GM12872 (cell line): ENCODE measurements at regions not wholly inside any gene's neighbourhood (a gene's known extent, or its start where the extent isn't known, plus 50 kb on each side); places are given as distances from the start of the nearest gene placed in this dataset.

Experiments
- TF ChIP-seq, protein P1 (sequence below): IDR thresholded peaks from 3 replicates; pipeline ENCODE4 v1.5.1; 2011; ENCODE audit warnings: low read depth, mild to moderate bottlenecking, low read length, moderate library complexity; ENCODE audit not compliant: insufficient read depth

DNA sequence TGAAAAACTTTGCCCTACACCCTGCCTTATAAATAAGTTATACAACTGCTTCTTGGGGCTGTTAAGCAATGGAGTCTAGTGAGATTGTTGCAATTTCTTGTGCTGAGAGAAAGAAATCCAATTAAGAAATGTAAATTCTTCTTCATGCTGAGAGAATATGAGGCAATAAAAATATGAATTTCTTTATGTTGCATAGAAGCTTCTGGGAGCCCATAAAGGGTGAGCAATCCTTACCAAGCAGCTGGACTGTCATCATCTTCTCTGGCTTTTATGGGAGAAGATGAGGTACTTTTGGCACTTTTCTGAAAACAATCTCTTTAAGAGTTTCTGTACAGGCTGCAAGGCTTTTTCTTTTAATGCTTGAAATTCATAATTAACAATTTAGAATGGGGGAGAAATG is 204.3 kb downstream of the DMRTA1 start:
- TF ChIP-seq, protein P1, sequence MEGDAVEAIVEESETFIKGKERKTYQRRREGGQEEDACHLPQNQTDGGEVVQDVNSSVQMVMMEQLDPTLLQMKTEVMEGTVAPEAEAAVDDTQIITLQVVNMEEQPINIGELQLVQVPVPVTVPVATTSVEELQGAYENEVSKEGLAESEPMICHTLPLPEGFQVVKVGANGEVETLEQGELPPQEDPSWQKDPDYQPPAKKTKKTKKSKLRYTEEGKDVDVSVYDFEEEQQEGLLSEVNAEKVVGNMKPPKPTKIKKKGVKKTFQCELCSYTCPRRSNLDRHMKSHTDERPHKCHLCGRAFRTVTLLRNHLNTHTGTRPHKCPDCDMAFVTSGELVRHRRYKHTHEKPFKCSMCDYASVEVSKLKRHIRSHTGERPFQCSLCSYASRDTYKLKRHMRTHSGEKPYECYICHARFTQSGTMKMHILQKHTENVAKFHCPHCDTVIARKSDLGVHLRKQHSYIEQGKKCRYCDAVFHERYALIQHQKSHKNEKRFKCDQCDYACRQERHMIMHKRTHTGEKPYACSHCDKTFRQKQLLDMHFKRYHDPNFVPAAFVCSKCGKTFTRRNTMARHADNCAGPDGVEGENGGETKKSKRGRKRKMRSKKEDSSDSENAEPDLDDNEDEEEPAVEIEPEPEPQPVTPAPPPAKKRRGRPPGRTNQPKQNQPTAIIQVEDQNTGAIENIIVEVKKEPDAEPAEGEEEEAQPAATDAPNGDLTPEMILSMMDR, result no peak

DNA sequence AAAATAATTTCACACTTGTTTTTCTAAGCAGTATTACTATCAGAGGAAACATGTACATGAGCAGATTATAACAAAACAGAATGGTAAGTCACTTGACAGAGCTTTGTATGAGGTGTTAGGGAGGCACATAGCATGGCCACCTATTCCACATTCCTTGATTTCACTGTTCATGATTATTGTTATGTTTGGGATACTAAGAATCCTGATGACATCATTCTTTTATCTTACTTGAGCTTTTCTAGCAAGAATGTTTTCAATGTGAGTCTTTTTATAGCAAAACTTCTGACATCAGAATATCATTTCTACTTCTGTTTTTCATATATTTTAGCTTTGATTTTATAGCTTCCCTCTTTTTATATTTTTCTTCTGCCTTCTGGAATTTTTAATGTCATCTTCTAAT is 208.2 kb downstream of the DMRTA1 start:
- TF ChIP-seq, protein P1, result no peak

DNA sequence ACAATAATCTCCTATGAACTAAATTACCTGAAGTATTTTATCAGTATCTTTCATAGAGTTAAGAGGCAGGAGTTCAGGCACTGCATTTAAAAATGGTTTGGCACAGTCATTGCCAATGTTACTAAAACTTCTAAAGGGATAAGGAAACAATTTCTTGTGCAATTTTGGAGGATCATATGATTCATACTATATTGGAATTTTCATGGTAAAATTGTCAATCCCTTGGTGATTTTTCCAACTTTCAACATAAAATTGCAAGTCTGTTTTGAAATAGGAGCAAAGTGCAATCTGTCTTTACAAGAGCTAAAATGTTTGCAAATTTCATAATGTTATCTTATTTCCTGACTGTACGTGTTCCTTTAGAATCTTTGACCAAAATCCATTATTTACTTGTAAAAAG is 211.1 kb downstream of the DMRTA1 start:
- TF ChIP-seq, protein P1, result no peak

DNA sequence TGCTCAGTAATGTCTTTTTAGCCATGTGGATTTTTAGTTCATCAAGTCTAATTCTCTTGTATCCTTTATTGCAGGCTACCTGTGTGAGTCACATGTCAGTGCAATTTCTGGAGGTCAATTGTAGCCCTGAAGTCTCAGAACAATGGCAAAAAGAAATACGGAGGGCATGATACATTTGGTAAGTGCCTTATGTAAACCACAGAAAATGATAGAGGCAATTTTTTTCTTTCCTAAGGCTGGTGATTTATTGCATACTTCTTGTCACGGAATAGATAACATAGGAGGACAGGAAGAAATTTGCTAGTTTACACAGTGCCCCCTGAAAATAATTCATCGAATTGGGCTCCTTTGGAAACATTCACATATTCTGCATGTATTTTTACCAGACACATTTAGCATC is 235.9 kb downstream of the DMRTA1 start:
- TF ChIP-seq, protein P1, result no peak

DNA sequence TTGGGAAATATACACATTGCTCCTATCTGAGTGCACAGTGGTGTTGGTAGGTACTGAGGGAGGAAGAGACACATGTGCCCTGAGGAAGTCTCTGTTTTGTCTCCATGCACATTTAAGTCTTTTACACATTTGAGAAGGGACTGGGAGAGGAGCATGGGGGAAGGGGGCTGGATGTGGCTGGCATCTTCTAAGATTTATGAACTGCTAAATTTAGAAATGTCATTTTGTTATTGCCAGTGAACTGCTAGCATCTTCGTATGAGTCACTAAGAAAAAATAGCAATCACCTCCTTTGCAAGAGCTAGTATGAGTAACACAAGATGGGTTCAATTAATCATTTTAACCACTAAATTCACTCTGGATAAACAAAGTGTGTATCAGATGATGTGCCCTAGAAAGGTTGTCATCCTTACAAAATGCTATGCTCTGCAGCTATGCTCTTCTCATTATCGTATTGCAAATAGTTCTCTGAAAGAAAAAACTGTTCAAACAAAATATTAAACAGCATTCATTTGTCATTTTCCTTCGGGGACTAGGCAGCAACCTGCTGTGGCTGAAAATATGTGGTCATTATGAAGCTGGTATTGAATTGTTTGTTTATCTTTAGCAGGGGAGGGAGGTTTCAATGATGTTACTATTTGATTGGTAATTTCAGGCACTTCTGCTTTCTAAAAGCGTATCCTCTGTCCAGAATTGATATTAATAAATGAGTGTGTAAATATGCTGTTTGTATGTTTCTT is 236.5 kb downstream of the DMRTA1 start:
- TF ChIP-seq, protein P1, result no peak

DNA sequence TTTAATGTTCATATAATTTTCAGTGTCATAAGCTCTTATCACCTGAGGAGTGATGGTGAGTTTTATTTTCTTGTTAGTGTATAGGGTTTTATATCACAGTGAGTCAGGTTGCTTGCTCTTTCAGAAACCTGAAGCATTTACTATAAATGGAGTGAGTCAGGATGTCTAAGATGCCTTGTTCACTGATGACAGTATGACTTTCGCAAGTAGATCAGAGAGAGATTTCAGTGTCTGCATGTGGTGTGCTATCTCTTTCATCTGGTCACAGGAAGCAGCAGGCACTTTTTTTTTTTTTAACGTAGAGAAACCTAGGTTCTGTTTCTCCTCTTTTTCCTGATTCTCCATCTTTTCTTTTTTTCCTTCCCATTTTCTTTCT is 237.1 kb downstream of the DMRTA1 start:
- TF ChIP-seq, protein P1, result no peak

DNA sequence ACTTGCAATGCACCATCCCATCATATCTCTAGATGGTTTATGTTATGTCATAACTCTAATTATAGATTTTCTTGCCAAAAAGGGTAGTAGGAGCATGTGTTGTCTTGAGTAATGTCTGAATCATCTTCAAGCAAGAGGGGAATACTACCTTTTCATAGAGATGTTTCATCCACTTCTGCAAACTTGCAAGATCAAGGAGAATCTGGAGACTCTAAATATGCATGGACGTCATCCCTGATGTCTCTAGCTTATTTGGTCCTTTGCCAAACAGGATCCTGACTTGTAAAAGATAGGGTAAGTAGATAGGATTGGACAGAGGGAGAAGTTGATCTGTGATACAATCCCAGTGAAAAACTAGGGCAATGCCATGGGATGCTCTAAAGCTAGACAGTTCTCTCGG is 246.5 kb downstream of the DMRTA1 start:
- TF ChIP-seq, protein P1, result no peak
